ENCODE measurements at regions not wholly inside any gene's neighbourhood (a gene's known extent, or its start where the extent isn't known, plus 50 kb on each side); places are given as distances from the start of the nearest gene placed in this dataset.

GRCh38 chr10:133024704-133025557, 62.8 kb upstream of the ADGRA1 start:
- Histone ChIP-seq H3K36me3 (no peaks in the 10 kb centered on the region), H3K4me3 (no peak overlapping the region), H3K4me1 (peaks cover 0 to 12% (median 7%) of the 10 kb centered on the region in 9 donors), H3K27ac (no peak overlapping the region), H3K9me3 (no peaks in the 10 kb centered on the region), H3K27me3 (peaks cover 0 to 86% (median 38%) of the 10 kb centered on the region in 7 donors)
- no peak for TF ChIP-seq CTCF (IDR thresholded peaks at IDR 0.05)
- DNase-seq (peak in 1 of 2 donors; percentile 5), ATAC-seq (no peak)
- WGBS, 2 donors, result 59 to 64% methylated on average over 34 of the region's 34 CpGs
- intact Hi-C loops (cut with DNase I), result no loop called here

- Histone ChIP-seq H3K9me3 (no peaks in the 10 kb centered on the region), H3K27ac (peak overlapping the region in 3 of 10 donors; percentile 30 to 64 (median 59)), H3K36me3 (no peaks in the 10 kb centered on the region), H3K4me3 (no peak overlapping the region), H3K27me3 (peaks cover 0 to 75% (median 28%) of the 10 kb centered on the region in 7 donors), H3K4me1 (peaks cover 0 to 11% (median 7%) of the 10 kb centered on the region in 9 donors)
- 87 to 91% methylated on average over 31 of the region's 31 CpGs for WGBS, 2 donors
- intact Hi-C loops (cut with DNase I), result no loop called here
- TF ChIP-seq CTCF (IDR thresholded peaks at IDR 0.05), result no peak
- ATAC-seq (no peak), DNase-seq (no peak)
Observed at GRCh38 chr10:133023216-133023843, 64.4 kb upstream of the ADGRA1 start.

- DNase-seq (peak in 1 of 2 donors; percentile 48), ATAC-seq (peak in 7 of 8 donors; percentile 41 to 82 (median 74))
- Histone ChIP-seq H3K36me3 (no peaks in the 10 kb centered on the region), H3K27ac (peak overlapping the region in 4 of 10 donors; percentile 45 to 64 (median 52)), H3K4me1 (peaks cover 0 to 11% (median 7%) of the 10 kb centered on the region in 9 donors), H3K4me3 (no peak overlapping the region), H3K27me3 (peaks cover 0 to 71% (median 28%) of the 10 kb centered on the region in 7 donors), H3K9me3 (no peaks in the 10 kb centered on the region)
- 18 to 22% methylated on average over 10 of the region's 10 CpGs for WGBS, 2 donors
- intact Hi-C loops (cut with DNase I), result no loop called here
- TF ChIP-seq CTCF (IDR thresholded peaks at IDR 0.05), result no peak
Observed at GRCh38 chr10:133022776-133023100, 65.0 kb upstream of the ADGRA1 start.

- peaks cover 0 to 65% (median 24%) of the 10 kb centered on the region in 7 donors for H3K27me3 ChIP-seq
- DNase-seq, result no peak
- intact Hi-C loops (cut with DNase I), result no loop called here
- no peaks in the 10 kb centered on the region for H3K9me3 ChIP-seq
- no peak overlapping the region for H3K4me3 ChIP-seq
- H3K27ac ChIP-seq, result peak overlapping the region in 4 of 10 donors; percentile 45 to 64 (median 52)
- H3K36me3 ChIP-seq, result no peaks in the 10 kb centered on the region
- ATAC-seq, result peak in 2 of 8 donors; percentile 9 to 12
- no peak for TF ChIP-seq CTCF (IDR thresholded peaks at IDR 0.05)
- H3K4me1 ChIP-seq, result peaks cover 0 to 11% (median 7%) of the 10 kb centered on the region in 9 donors
- WGBS, 2 donors, result 75 to 76% methylated on average over 50 of the region's 50 CpGs
Observed at GRCh38 chr10:133021963-133022775, 65.6 kb upstream of the ADGRA1 start.

All from heart right ventricle (tissue), 16 donors.